RWPE2 (cell line): ENCODE measurements at regions not wholly inside any gene's neighbourhood (a gene's known extent, or its start where the extent isn't known, plus 50 kb on each side); places are given as distances from the start of the nearest gene placed in this dataset.

Experiments
- ATAC-seq: fragments of 200-7000 bp; cut with Tn5 transposase; 3 replicates; pipeline ENCODE4 v1.9.1; 2021; ENCODE audit warnings: low read depth
- DNase-seq: peaks from one replicate; pipeline ENCODE4 v3.0.0-alpha.2; 2020; ENCODE audit warnings: low spot score
- H3K27ac ChIP-seq: fragments of 450-650 bp; 2 replicates; pipeline ENCODE4 v1.5.1; 2017; ENCODE audit warnings: mild to moderate bottlenecking; ENCODE audit not compliant: poor library complexity, severe bottlenecking
- H3K27me3 ChIP-seq: fragments of 250-450 bp; sonication (Bioruptor Pico); 2 replicates; pipeline ENCODE4 v1.5.1; 2021; ENCODE audit warnings: mild to moderate bottlenecking, moderate library complexity; ENCODE audit not compliant: insufficient read depth, poor library complexity, severe bottlenecking
- H3K36me3 ChIP-seq: fragments of 250-450 bp; sonication (Bioruptor Pico); 2 replicates; pipeline ENCODE4 v1.5.1; 2020; ENCODE audit warnings: low read depth, mild to moderate bottlenecking, moderate library complexity
- H3K4me1 ChIP-seq: fragments of 250-450 bp; sonication (Bioruptor Pico); 2 replicates; pipeline ENCODE4 v1.5.1; 2021; ENCODE audit warnings: mild to moderate bottlenecking, moderate library complexity; ENCODE audit not compliant: insufficient read depth, poor library complexity, severe bottlenecking
- H3K4me3 ChIP-seq: fragments of 250-450 bp; sonication (Bioruptor Pico); 2 replicates; pipeline ENCODE4 v1.5.1; 2021; ENCODE audit warnings: mild to moderate bottlenecking, moderate library complexity; ENCODE audit not compliant: severe bottlenecking
- H3K9me3 ChIP-seq: fragments of 250-450 bp; sonication (Bioruptor Pico); 2 replicates; pipeline ENCODE4 v1.5.1; 2021; ENCODE audit warnings: mild to moderate bottlenecking, moderate library complexity; ENCODE audit not compliant: severe bottlenecking
- TF ChIP-seq, protein P1 (sequence below): fragments of 450-650 bp; IDR thresholded peaks from one replicate; pipeline ENCODE4 v1.5.1; 2017; ENCODE audit warnings: mild to moderate bottlenecking, moderate library complexity; ENCODE audit not compliant: poor library complexity, severe bottlenecking

DNA sequence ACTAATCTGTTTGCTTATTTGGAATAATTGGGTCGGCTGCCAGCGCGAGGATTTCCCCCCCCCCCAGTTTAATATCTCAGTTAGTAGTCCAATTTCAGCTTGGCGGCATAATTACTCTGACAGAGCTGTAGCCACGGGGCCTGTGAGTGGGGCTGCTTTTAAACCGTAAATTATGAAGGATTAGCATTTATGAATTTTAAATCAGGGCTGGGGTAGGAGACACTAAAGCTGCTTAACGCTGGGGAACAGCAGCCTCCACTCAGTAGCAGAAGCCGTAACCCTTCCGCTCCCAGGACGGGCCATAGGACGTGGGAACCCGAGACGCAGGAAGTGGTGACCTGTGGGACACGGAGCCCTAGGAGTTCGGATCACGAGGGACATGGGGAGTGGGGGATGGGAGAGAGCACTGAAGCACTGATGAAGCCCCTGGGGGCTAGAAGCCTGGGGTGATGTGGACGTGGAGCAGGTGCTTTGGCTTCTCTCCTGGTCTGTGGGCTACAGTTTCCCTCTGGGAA is 66.2 kb upstream of the LMO1 start:
- ATAC-seq (no peak), DNase-seq (no peak)
- Histone ChIP-seq H3K9me3 (no peaks in the 10 kb centered on the region), H3K27me3 (no peaks in the 10 kb centered on the region), H3K27ac (no peak overlapping the region), H3K4me1 (no peaks in the 10 kb centered on the region), H3K36me3 (no peaks in the 10 kb centered on the region), H3K4me3 (no peak overlapping the region)
- TF ChIP-seq, protein P1, sequence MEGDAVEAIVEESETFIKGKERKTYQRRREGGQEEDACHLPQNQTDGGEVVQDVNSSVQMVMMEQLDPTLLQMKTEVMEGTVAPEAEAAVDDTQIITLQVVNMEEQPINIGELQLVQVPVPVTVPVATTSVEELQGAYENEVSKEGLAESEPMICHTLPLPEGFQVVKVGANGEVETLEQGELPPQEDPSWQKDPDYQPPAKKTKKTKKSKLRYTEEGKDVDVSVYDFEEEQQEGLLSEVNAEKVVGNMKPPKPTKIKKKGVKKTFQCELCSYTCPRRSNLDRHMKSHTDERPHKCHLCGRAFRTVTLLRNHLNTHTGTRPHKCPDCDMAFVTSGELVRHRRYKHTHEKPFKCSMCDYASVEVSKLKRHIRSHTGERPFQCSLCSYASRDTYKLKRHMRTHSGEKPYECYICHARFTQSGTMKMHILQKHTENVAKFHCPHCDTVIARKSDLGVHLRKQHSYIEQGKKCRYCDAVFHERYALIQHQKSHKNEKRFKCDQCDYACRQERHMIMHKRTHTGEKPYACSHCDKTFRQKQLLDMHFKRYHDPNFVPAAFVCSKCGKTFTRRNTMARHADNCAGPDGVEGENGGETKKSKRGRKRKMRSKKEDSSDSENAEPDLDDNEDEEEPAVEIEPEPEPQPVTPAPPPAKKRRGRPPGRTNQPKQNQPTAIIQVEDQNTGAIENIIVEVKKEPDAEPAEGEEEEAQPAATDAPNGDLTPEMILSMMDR, result no peak

DNA sequence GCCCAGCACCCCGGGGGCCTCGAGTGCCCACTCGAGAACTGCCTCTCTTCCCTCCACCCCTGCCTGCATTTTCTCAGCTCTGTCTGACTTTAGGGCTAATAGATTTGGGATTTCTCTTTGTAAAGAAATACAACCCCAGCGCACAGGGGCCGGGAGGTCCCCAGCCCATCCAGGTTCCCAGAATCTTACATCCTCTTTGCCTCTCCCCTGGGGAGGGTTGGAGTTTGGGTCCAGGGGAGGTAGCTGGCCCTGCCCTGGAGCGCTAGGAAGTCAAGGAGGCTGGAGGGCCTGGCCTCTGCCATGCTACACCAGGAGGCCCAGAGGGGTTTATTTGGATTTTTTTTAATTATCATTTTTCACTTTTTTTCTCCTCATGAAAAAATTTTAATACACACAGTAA is 65.7 kb upstream of the LMO1 start:
- Histone ChIP-seq H3K27ac (no peak overlapping the region), H3K27me3 (no peaks in the 10 kb centered on the region), H3K36me3 (no peaks in the 10 kb centered on the region), H3K9me3 (no peaks in the 10 kb centered on the region), H3K4me3 (no peak overlapping the region), H3K4me1 (no peaks in the 10 kb centered on the region)
- TF ChIP-seq, protein P1, result no peak
- DNase-seq (no peak), ATAC-seq (no peak)

DNA sequence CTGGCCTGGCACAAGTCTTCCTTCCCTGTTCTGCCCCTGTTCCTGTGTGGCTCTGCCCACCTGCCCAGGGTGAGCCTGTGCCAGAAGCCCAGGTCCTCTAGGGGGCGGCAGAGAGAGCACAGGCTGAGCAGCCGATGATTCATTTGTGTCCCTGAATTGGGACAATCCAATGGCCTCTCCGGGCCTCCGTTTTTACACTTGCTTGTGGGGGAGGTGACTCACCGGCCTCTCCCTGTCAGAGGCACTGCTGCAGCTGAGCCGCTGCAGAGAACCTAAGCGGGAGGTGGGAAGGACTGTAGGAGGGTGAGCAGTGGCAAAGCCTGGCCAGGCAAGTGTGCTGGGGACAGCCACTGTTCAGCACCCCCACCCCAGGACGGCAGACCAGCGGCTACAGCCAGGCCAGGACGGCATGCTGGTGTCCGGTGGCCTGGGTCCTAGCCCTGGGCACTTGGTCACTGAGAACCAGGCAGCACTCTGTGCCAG is 65.2 kb upstream of the LMO1 start:
- H3K9me3 ChIP-seq, result no peaks in the 10 kb centered on the region
- no peak overlapping the region for H3K27ac ChIP-seq
- TF ChIP-seq, protein P1, result peak; percentile 88
- no peak overlapping the region for H3K4me3 ChIP-seq
- no peaks in the 10 kb centered on the region for H3K36me3 ChIP-seq
- H3K27me3 ChIP-seq, result no peaks in the 10 kb centered on the region
- DNase-seq (peak; percentile 88), ATAC-seq (peak; percentile 88)
- no peaks in the 10 kb centered on the region for H3K4me1 ChIP-seq

DNA sequence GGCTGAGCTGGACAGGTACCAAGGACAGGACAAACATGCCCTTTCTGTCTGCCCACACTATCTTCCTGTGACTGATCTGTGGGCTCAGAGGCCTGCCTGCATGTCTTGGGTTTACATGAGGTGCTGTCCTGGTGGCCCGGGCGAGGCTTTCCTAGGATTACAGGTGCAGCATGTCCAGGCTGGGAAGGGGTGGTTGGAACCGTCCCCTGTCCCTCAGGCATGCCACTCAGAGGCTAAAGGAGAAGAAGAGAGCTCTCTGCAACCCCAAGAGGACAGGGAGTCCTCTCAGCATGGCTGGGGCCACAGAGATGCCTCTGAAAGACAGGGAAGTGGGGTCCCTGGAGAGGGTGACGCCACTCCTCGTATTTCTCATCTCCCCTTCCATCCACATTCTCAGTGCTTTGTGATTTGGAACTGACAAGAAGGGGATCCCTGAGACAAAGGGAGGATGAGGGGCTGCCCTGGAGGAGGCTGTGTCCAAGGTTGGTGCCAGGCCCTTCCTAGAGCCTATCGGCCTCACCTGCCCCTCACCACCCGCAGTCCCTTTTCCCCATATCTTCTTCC is 64.6 kb upstream of the LMO1 start:
- H3K9me3 ChIP-seq, result no peaks in the 10 kb centered on the region
- H3K27me3 ChIP-seq, result no peaks in the 10 kb centered on the region
- H3K36me3 ChIP-seq, result no peaks in the 10 kb centered on the region
- TF ChIP-seq, protein P1, result no peak
- no peak for ATAC-seq
- no peak overlapping the region for H3K4me3 ChIP-seq
- no peak overlapping the region for H3K27ac ChIP-seq
- H3K4me1 ChIP-seq, result no peaks in the 10 kb centered on the region
- peak; percentile 37 for DNase-seq

DNA sequence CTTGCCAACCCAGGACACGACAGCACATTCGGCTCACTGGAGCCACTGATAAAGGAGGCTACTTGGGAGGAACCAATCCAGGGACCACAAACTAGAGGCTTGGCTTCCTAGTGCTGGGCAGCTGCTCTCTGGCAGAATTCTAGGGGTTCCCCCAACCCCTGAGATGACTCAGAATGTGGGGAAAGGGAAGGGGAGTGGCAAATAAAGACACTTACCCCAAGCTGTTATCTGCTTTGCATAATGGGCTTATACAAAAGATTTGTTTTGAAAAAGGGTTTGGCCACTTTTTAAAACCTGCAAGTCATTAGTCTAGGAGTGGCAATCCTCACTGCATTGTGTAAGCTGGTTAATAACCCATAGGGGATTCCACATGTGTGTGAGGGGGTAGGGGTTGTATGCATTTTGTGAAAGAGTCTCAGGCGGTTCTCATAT is 64.1 kb upstream of the LMO1 start:
- no peak overlapping the region for H3K27ac ChIP-seq
- DNase-seq, result no peak

More for the DNA sequence above, 64.1 kb upstream of the LMO1 start:
- Histone ChIP-seq H3K27me3 (no peaks in the 10 kb centered on the region), H3K36me3 (no peaks in the 10 kb centered on the region), H3K4me1 (no peaks in the 10 kb centered on the region), H3K9me3 (no peaks in the 10 kb centered on the region), H3K4me3 (no peak overlapping the region)
- ATAC-seq, result no peak
- TF ChIP-seq, protein P1, result no peak
